Vagina (tissue), 2 donors: ENCODE measurements at regions not wholly inside any gene's neighbourhood (a gene's known extent, or its start where the extent isn't known, plus 50 kb on each side); places are given as distances from the start of the nearest gene placed in this dataset.

Source experiments
- POLR2A ChIP-seq, 2 donors: fragments of 450-650 bp; IDR thresholded peaks; one replicate each; pipeline ENCODE4 v1.6.1; 2017; ENCODE audit warnings: antibody characterized with exemption in 2 of 2, mild to moderate bottlenecking in 2 of 2, moderate library complexity in 2 of 2
- POLR2AphosphoS5 ChIP-seq, 2 donors: sonication (generic); formaldehyde crosslinking; IDR thresholded peaks; one replicate each; pipeline ENCODE4 v1.9.0; 2017; ENCODE audit warnings: antibody characterized with exemption in 2 of 2, mild to moderate bottlenecking in 2 of 2, low read depth in 1 of 2; ENCODE audit not compliant: insufficient read depth in 1 of 2
- TF ChIP-seq, protein P1 (sequence below), 3 experiments: fragments of 450-650 bp in 2 of 3; fragments of 200-600 bp in 1 of 3; sonication (generic) in 1 of 3; IDR thresholded peaks; one replicate each; pipeline ENCODE4 v1.5.1; 2017 to 2019; ENCODE audit warnings: antibody characterized with exemption in 3 of 3, mild to moderate bottlenecking in 2 of 3, moderate library complexity in 2 of 3

DNA sequence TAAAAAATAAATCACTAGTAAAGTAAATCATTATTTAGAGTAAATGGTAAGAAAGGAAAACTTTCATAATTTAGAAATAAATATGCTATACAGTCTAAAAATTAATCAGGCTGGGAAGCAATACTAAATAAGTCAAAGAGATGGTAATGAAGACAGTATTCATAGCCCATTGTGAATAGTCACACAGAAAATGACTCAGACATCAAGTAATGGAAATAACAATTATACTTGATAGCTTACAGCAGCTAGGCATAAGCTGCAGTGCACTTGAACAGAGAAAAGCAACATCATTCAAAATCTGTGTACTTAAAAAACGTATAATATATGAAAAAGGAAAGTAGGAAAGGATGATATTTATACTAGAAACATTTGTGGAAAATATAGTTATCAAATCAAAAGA lies 642.5 kb upstream of the GNPDA2 start:
- TF ChIP-seq, protein P1, sequence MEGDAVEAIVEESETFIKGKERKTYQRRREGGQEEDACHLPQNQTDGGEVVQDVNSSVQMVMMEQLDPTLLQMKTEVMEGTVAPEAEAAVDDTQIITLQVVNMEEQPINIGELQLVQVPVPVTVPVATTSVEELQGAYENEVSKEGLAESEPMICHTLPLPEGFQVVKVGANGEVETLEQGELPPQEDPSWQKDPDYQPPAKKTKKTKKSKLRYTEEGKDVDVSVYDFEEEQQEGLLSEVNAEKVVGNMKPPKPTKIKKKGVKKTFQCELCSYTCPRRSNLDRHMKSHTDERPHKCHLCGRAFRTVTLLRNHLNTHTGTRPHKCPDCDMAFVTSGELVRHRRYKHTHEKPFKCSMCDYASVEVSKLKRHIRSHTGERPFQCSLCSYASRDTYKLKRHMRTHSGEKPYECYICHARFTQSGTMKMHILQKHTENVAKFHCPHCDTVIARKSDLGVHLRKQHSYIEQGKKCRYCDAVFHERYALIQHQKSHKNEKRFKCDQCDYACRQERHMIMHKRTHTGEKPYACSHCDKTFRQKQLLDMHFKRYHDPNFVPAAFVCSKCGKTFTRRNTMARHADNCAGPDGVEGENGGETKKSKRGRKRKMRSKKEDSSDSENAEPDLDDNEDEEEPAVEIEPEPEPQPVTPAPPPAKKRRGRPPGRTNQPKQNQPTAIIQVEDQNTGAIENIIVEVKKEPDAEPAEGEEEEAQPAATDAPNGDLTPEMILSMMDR (IDR thresholded peaks at IDR 0.05) = no peak
- TF ChIP-seq POLR2AphosphoS5 (IDR thresholded peaks at IDR 0.05; ENCODE audit: insufficient read depth in 1 of 2, low read depth in 1 of 2) (no peak), POLR2A (IDR thresholded peaks at IDR 0.05) (no peak)
